Nephron progenitor cell (in vitro differentiated cells): ENCODE measurements at regions not wholly inside any gene's neighbourhood (a gene's known extent, or its start where the extent isn't known, plus 50 kb on each side); places are given as distances from the start of the nearest gene placed in this dataset.

Experiments used
- DNase-seq: peaks from one replicate; pipeline ENCODE4 v3.0.0; 2021
- H3K27ac Mint-ChIP-seq: 2 replicates; pipeline ENCODE4 v1.8.0; 2021; ENCODE audit warnings: mild to moderate bottlenecking, moderate library complexity, mixed read lengths
- H3K27me3 Mint-ChIP-seq: 2 replicates; pipeline ENCODE4 v1.8.0; 2021; ENCODE audit warnings: mild to moderate bottlenecking, low read depth, mixed read lengths; ENCODE audit not compliant: poor library complexity
- H3K36me3 Mint-ChIP-seq: 2 replicates; pipeline ENCODE4 v1.8.0; 2021; ENCODE audit warnings: low read depth, mixed read lengths
- H3K4me1 Mint-ChIP-seq: 2 replicates; pipeline ENCODE4 v1.8.0; 2021; ENCODE audit warnings: mixed read lengths
- H3K4me3 Mint-ChIP-seq: 2 replicates; pipeline ENCODE4 v1.8.0; 2021; ENCODE audit warnings: mild to moderate bottlenecking, moderate library complexity, mixed read lengths
- H3K9me3 Mint-ChIP-seq: 2 replicates; pipeline ENCODE4 v1.8.0; 2021; ENCODE audit warnings: mild to moderate bottlenecking, moderate library complexity, mixed read lengths
- CTCF ChIP-seq: fragments of 200-600 bp; sonication (generic); IDR thresholded peaks from 2 replicates; pipeline ENCODE4 v1.5.0; 2021; ENCODE audit warnings: antibody characterized with exemption

GRCh38 chr2:221195829-221196228, 376.3 kb downstream of the EPHA4 start:
- Mint-ChIP-seq H3K36me3 (peaks cover 7% of the 10 kb centered on the region), H3K4me3 (no peak overlapping the region), H3K27ac (no peak overlapping the region), H3K27me3 (no peaks in the 10 kb centered on the region), H3K4me1 (peaks cover 14% of the 10 kb centered on the region), H3K9me3 (peaks cover 18% of the 10 kb centered on the region)
- TF ChIP-seq CTCF, result no peak
- no peak for DNase-seq

DNA sequence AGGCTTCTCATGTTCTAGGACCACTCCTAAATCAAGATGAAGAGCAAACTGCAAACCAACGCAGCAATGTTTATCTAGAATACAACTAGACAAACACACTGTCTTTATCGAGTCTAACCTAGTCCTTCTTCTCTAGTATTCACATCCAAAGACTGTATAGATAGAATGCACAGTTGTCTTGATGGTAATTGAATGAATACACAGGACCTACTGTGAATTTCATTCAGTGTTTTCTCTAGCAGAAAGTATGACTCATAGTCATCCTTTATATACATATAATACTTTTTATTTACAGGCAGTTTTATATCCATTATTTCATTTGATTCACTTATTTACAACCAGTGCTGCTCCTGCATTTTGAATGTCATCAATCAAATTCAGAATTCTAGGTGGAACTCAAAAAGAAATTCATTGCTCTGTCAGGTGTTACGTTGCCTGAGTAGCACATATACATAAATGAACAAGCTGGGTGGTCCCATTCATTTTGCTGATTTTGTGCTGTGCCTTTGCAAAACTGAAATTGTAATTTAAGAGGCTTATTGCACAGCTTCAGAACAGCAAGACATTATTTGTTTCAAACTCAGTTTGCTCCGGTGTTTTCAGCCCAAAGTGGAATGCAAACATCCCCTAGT, 374.8 kb downstream of the EPHA4 start:
- H3K4me1 Mint-ChIP-seq, result peaks cover 17% of the 10 kb centered on the region

GRCh38 chr2:221198309-221198708, 373.8 kb downstream of the EPHA4 start:
- H3K9me3 Mint-ChIP-seq, result peaks cover 5% of the 10 kb centered on the region
- H3K4me1 Mint-ChIP-seq, result peaks cover 23% of the 10 kb centered on the region
- H3K27me3 Mint-ChIP-seq, result no peaks in the 10 kb centered on the region
- TF ChIP-seq CTCF, result no peak
- H3K36me3 Mint-ChIP-seq, result no peaks in the 10 kb centered on the region
- H3K4me3 Mint-ChIP-seq, result no peak overlapping the region
- no peak for DNase-seq
- H3K27ac Mint-ChIP-seq, result no peak overlapping the region

More for the DNA sequence above, 374.8 kb downstream of the EPHA4 start:
- DNase-seq, result no peak
- Mint-ChIP-seq H3K27ac (no peak overlapping the region), H3K4me3 (no peak overlapping the region), H3K9me3 (peaks cover 15% of the 10 kb centered on the region), H3K36me3 (peaks cover 7% of the 10 kb centered on the region), H3K27me3 (no peaks in the 10 kb centered on the region)
- no peak for TF ChIP-seq CTCF

- Mint-ChIP-seq H3K4me3 (no peak overlapping the region), H3K9me3 (no peaks in the 10 kb centered on the region), H3K27ac (peak overlapping the region; percentile 65), H3K4me1 (peaks cover 34% of the 10 kb centered on the region), H3K36me3 (no peaks in the 10 kb centered on the region), H3K27me3 (no peaks in the 10 kb centered on the region)
- TF ChIP-seq CTCF, result no peak
- DNase-seq, result no peak
Measured at GRCh38 chr2:221200184-221200839, 371.8 kb downstream of the EPHA4 start.

DNA sequence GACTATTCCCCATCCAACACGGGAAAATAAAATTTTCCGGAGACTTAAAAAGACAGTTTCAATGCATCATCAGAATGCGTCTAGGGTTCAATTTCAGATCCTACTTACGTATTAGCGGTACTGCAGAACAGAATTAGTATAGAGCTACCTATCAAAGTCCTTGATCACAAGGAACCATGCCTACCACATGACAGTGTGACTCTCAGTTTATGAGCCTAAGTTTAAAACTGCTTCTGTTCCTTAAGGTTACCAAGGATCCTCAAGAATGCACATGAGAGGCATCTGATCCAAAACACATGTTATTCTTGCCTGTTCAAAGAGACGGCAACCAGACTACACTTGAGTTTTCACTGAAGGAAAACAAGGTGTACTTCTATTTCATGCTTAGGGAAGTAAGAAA, 369.7 kb downstream of the EPHA4 start:
- no peaks in the 10 kb centered on the region for H3K9me3 Mint-ChIP-seq

More for the DNA sequence above, 369.7 kb downstream of the EPHA4 start:
- no peak for DNase-seq
- Mint-ChIP-seq H3K27me3 (peaks cover 3% of the 10 kb centered on the region), H3K4me1 (peaks cover 38% of the 10 kb centered on the region), H3K36me3 (no peaks in the 10 kb centered on the region), H3K4me3 (no peak overlapping the region), H3K27ac (no peak overlapping the region)
- no peak for TF ChIP-seq CTCF
